Trophoblast cell (in vitro differentiated cells and primary cell): ENCODE measurements at regions not wholly inside any gene's neighbourhood (a gene's known extent, or its start where the extent isn't known, plus 50 kb on each side); places are given as distances from the start of the nearest gene placed in this dataset.

ENCODE experiments used
- DNase-seq, 2 donors: peaks; one replicate each; pipeline ENCODE4 v3.0.0-alpha.2; 2016
- H2AFZ ChIP-seq: 2 replicates; pipeline ENCODE4 v1.6.1; 2013; ENCODE audit warnings: low read length, moderate library complexity, mild to moderate bottlenecking; ENCODE audit not compliant: insufficient read depth, poor library complexity
- H2AK5ac ChIP-seq: 2 replicates; pipeline ENCODE4 v1.6.1; 2013; ENCODE audit warnings: mild to moderate bottlenecking, low read length
- H2BK120ac ChIP-seq: 2 replicates; pipeline ENCODE4 v1.6.1; 2013; ENCODE audit warnings: low read length, mild to moderate bottlenecking, moderate library complexity; ENCODE audit not compliant: insufficient read depth, poor library complexity
- H2BK12ac ChIP-seq: 2 replicates; pipeline ENCODE4 v1.6.1; 2013; ENCODE audit warnings: mild to moderate bottlenecking, low read length, moderate library complexity
- H2BK5ac ChIP-seq: 2 replicates; pipeline ENCODE4 v1.6.1; 2013; ENCODE audit warnings: low read length, low read depth, moderate library complexity, mild to moderate bottlenecking; ENCODE audit not compliant: poor library complexity
- H3K14ac ChIP-seq: 2 replicates; pipeline ENCODE4 v1.6.1; 2013; ENCODE audit warnings: mild to moderate bottlenecking, low read length
- H3K18ac ChIP-seq: 2 replicates; pipeline ENCODE4 v1.6.1; 2013; ENCODE audit warnings: mild to moderate bottlenecking, low read length
- H3K23ac ChIP-seq: 2 replicates; pipeline ENCODE4 v1.6.1; 2013; ENCODE audit warnings: low read length
- H3K27ac ChIP-seq: 2 replicates; pipeline ENCODE4 v1.5.1; 2013; ENCODE audit warnings: low read depth, mild to moderate bottlenecking, inconsistent platforms, low read length, moderate library complexity
- H3K27me3 ChIP-seq: 2 replicates; pipeline ENCODE4 v1.6.1; 2013; ENCODE audit warnings: inconsistent platforms, mild to moderate bottlenecking, low read length, moderate library complexity; ENCODE audit not compliant: insufficient read depth
- H3K36me3 ChIP-seq, 2 experiments: 1 replicate in 1 of 2; 2 replicates in 1 of 2; pipeline ENCODE4 v1.6.1; 2013; ENCODE audit warnings: low read length in 2 of 2, mild to moderate bottlenecking in 2 of 2, moderate library complexity in 1 of 2; ENCODE audit not compliant: insufficient read depth in 2 of 2, control insufficient read depth in 1 of 2
- H3K4ac ChIP-seq: 2 replicates; pipeline ENCODE4 v1.6.1; 2013; ENCODE audit warnings: low read depth, mild to moderate bottlenecking, low read length, moderate library complexity
- H3K4me1 ChIP-seq, 2 experiments: 1 replicate in 1 of 2; 2 replicates in 1 of 2; pipeline ENCODE4 v1.6.1; 2013; ENCODE audit warnings: low read length in 2 of 2, mild to moderate bottlenecking in 2 of 2, moderate library complexity in 1 of 2; ENCODE audit not compliant: insufficient read depth in 2 of 2, control insufficient read depth in 1 of 2
- H3K4me2 ChIP-seq: 2 replicates; pipeline ENCODE4 v1.6.1; 2013; ENCODE audit warnings: inconsistent platforms, mild to moderate bottlenecking, low read length, moderate library complexity
- H3K4me3 ChIP-seq: 2 replicates; pipeline ENCODE4 v1.5.1; 2013; ENCODE audit warnings: mild to moderate bottlenecking, low read depth, low read length, inconsistent platforms
- H3K79me1 ChIP-seq: one replicate; pipeline ENCODE4 v1.6.1; 2013; ENCODE audit warnings: low read length
- H3K79me2 ChIP-seq: 2 replicates; pipeline ENCODE4 v1.6.1; 2013; ENCODE audit warnings: low read length, mild to moderate bottlenecking; ENCODE audit not compliant: control insufficient read depth, insufficient read depth, poor library complexity
- H3K9ac ChIP-seq: 2 replicates; pipeline ENCODE4 v1.6.1; 2013; ENCODE audit warnings: mild to moderate bottlenecking, low read length
- H3K9me3 ChIP-seq: 2 replicates; pipeline ENCODE4 v1.6.1; 2013; ENCODE audit warnings: low read depth, mild to moderate bottlenecking, control low read depth, inconsistent platforms, low read length; ENCODE audit not compliant: insufficient read depth
- H4K12ac ChIP-seq: 2 replicates; pipeline ENCODE4 v1.6.1; 2013; ENCODE audit warnings: low read depth, mild to moderate bottlenecking, low read length, moderate library complexity
- H4K8ac ChIP-seq: 2 replicates; pipeline ENCODE4 v1.6.1; 2013; ENCODE audit warnings: low read depth, mild to moderate bottlenecking, low read length, moderate library complexity
- H4K91ac ChIP-seq: one replicate; pipeline ENCODE4 v1.6.1; 2013; ENCODE audit warnings: low read depth, mild to moderate bottlenecking, low read length, moderate library complexity
- WGBS: extraction: QIAGEN DNeasy Blood & Tissue Kit; methylation state at CpG from one replicate; pipeline ENCODE4 v1.1.7; 2013; ENCODE audit warnings: missing lambda C conversion rate; ENCODE audit not compliant: insufficient read length, insufficient coverage; ENCODE audit errors: extremely low coverage; 5-methylcytosine and 5-hydroxymethylcytosine counted together

DNA sequence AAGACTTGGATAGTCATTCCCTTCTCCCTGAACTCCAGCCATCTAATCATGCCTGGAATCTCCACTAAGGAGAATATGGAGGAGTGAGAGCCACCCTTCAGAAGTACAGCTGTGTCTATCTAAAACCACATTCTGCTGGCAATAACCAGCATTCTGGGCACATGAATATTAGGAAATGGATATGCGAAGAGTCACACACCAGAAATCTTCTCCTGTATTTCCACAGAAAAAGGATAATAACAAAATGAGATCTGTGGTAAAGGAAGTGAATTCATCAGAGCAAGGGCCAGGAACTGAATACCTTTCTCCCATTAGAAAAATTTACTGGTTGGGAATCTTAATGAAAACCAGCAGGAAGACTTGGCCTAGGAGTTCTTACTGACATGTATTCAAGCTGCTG is 218.8 kb downstream of the SCG2 start:
- H3K4me2 ChIP-seq, result no peak overlapping the region
- no peak overlapping the region for H2BK12ac ChIP-seq
- no peaks in the 10 kb centered on the region for H3K36me3 ChIP-seq
- H2AFZ ChIP-seq, result no peak overlapping the region
- H3K79me2 ChIP-seq, result no peaks in the 10 kb centered on the region
- no peak overlapping the region for H3K4ac ChIP-seq
- no peak overlapping the region for H4K12ac ChIP-seq
- no peaks in the 10 kb centered on the region for H3K27me3 ChIP-seq
- H3K23ac ChIP-seq, result no peak overlapping the region
- H2AK5ac ChIP-seq, result no peak overlapping the region
- no peak overlapping the region for H3K4me3 ChIP-seq
- H3K18ac ChIP-seq, result no peak overlapping the region
- H3K9ac ChIP-seq, result no peak overlapping the region
- no peak overlapping the region for H3K27ac ChIP-seq
- H2BK120ac ChIP-seq, result no peak overlapping the region
- H3K14ac ChIP-seq, result no peak overlapping the region
- no peaks in the 10 kb centered on the region for H3K79me1 ChIP-seq
- no peaks in the 10 kb centered on the region for H3K4me1 ChIP-seq
- H4K91ac ChIP-seq, result no peak overlapping the region
- DNase-seq, result no peak
- no peak overlapping the region for H2BK5ac ChIP-seq
- WGBS, result no CpG with 5 or more reads among the region's 1 CpG
- H3K9me3 ChIP-seq, result no peaks in the 10 kb centered on the region
- H4K8ac ChIP-seq, result no peak overlapping the region

DNA sequence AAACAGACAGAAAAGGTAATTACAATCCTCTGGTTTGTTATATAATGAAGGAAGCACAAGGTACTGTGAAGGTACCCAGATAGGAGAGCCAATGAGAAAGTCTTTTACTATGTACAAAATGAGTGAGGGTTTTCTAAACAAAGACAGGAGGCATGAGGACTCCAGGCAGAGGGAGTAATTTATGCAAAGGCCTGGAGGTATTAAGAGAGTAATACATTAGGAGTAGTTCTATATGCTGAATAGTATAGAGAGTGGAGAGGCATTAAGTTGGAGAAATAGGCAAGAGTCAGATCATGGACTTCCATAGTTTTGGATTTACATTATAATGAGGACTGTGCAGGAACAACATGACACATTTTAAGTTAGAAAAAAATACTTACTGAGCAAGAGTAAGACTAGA is 216.0 kb downstream of the SCG2 start:
- Histone ChIP-seq H2BK12ac (no peak overlapping the region), H2BK5ac (no peak overlapping the region), H4K8ac (no peak overlapping the region), H3K27ac (no peak overlapping the region), H2BK120ac (no peak overlapping the region), H3K36me3 (no peaks in the 10 kb centered on the region), H4K91ac (no peak overlapping the region), H3K23ac (no peak overlapping the region), H3K27me3 (no peaks in the 10 kb centered on the region), H2AFZ (no peak overlapping the region), H3K4me1 (no peaks in the 10 kb centered on the region), H3K4me2 (no peak overlapping the region), H3K4me3 (no peak overlapping the region), H3K18ac (no peak overlapping the region), H4K12ac (no peak overlapping the region), H2AK5ac (no peak overlapping the region), H3K79me2 (no peaks in the 10 kb centered on the region), H3K9ac (no peak overlapping the region), H3K14ac (no peak overlapping the region), H3K79me1 (no peaks in the 10 kb centered on the region), H3K9me3 (no peaks in the 10 kb centered on the region), H3K4ac (no peak overlapping the region)
- no peak for DNase-seq

DNA sequence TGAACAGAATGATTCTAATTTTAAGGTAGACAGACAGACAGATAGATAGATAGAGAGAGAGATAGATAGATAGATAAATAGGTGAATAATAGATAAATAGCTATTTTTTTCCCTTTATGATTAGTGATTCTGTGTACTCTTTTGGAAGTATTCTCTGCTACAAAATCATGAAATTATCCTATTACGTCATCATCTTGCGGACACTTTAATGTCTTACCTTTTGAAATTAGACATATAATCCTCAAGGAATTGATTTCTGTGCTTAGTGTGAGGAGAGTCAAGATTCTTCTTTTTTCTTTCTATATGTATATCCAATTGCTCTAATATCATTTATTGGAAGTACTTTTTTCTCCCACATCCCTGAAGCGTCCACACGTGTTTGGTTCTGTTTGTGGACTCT is 215.2 kb downstream of the SCG2 start:
- no peak overlapping the region for H3K4me3 ChIP-seq
- H3K36me3 ChIP-seq, result no peaks in the 10 kb centered on the region
- H4K8ac ChIP-seq, result no peak overlapping the region
- no peak overlapping the region for H2BK120ac ChIP-seq
- H2AFZ ChIP-seq, result no peak overlapping the region
- no peak overlapping the region for H3K4ac ChIP-seq
- no peak overlapping the region for H3K4me2 ChIP-seq
- H3K18ac ChIP-seq, result no peak overlapping the region
- H3K27ac ChIP-seq, result no peak overlapping the region
- H3K79me1 ChIP-seq, result no peaks in the 10 kb centered on the region
- no peak overlapping the region for H2BK5ac ChIP-seq
- no peak overlapping the region for H2BK12ac ChIP-seq
- H3K23ac ChIP-seq, result no peak overlapping the region
- H3K27me3 ChIP-seq, result no peaks in the 10 kb centered on the region
- no CpG with 5 or more reads among the region's 4 CpGs for WGBS
- no peaks in the 10 kb centered on the region for H3K9me3 ChIP-seq
- no peak overlapping the region for H4K91ac ChIP-seq
- H3K79me2 ChIP-seq, result no peaks in the 10 kb centered on the region
- no peak overlapping the region for H4K12ac ChIP-seq
- H3K9ac ChIP-seq, result no peak overlapping the region
- no peak overlapping the region for H2AK5ac ChIP-seq
- H3K4me1 ChIP-seq, result no peaks in the 10 kb centered on the region
- no peak overlapping the region for H3K14ac ChIP-seq
- DNase-seq, result no peak

DNA sequence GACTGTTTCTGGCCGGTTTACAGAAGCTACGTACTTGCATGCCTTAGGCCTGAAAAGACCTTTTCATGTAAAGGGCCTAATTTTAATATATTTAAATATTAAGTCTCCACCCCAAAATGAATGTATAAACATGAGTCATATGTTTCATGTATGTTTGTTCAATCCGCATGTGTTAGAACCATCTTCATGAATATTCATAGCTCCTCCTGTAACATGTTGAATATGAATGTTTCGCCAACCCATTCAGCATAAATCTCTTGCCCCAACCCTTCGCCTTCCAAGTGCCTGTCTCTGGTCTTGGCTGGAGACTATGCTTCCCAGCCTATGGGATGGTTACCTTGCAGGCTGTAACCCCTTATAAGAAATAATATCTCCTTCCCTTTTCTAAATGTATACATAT is 212.5 kb downstream of the SCG2 start:
- Histone ChIP-seq H3K79me2 (no peaks in the 10 kb centered on the region), H2AFZ (no peak overlapping the region), H2AK5ac (no peak overlapping the region), H3K9me3 (no peaks in the 10 kb centered on the region), H3K36me3 (no peaks in the 10 kb centered on the region), H2BK5ac (no peak overlapping the region), H3K79me1 (no peaks in the 10 kb centered on the region), H4K91ac (no peak overlapping the region), H4K12ac (no peak overlapping the region), H2BK120ac (no peak overlapping the region), H3K4me1 (no peaks in the 10 kb centered on the region), H3K18ac (no peak overlapping the region), H3K23ac (no peak overlapping the region), H3K4me3 (no peak overlapping the region), H3K27ac (no peak overlapping the region), H2BK12ac (no peak overlapping the region), H3K4ac (no peak overlapping the region), H3K4me2 (no peak overlapping the region), H3K9ac (no peak overlapping the region), H3K14ac (no peak overlapping the region), H3K27me3 (no peaks in the 10 kb centered on the region), H4K8ac (no peak overlapping the region)
- no peak for DNase-seq
- no CpG with 5 or more reads among the region's 5 CpGs for WGBS

DNA sequence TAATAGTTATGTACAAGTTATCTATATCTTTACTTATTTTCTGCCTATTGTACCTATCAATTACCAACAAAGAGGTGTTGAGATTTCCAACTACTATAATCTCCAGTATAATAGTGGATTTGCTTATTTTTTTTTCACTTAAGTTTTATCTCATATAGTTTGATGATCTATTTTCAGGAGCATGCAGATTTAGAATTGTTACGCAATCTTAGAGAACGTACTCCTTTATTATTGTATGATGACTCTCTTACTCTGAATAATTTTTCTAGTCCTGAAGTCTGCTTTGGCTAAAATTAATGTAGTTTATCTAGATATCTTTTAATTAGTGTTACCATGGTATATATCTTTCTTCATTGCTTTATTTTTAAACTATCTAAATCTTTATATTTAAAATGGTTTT is 205.2 kb downstream of the SCG2 start:
- H4K12ac ChIP-seq, result no peak overlapping the region
- H3K9ac ChIP-seq, result no peak overlapping the region
- no peak overlapping the region for H2BK5ac ChIP-seq
- H4K8ac ChIP-seq, result no peak overlapping the region
- H3K9me3 ChIP-seq, result no peaks in the 10 kb centered on the region
- no peak overlapping the region for H4K91ac ChIP-seq
- H3K4me3 ChIP-seq, result no peak overlapping the region
- H3K18ac ChIP-seq, result no peak overlapping the region
- H2BK12ac ChIP-seq, result no peak overlapping the region
- H3K4me1 ChIP-seq, result no peaks in the 10 kb centered on the region
- H3K27me3 ChIP-seq, result no peaks in the 10 kb centered on the region
- H2BK120ac ChIP-seq, result no peak overlapping the region
- H3K27ac ChIP-seq, result no peak overlapping the region
- no peak overlapping the region for H3K4me2 ChIP-seq
- no peaks in the 10 kb centered on the region for H3K79me1 ChIP-seq
- WGBS, result no CpG with 5 or more reads among the region's 2 CpGs
- no peak overlapping the region for H3K23ac ChIP-seq
- no peak overlapping the region for H2AFZ ChIP-seq
- DNase-seq, result no peak
- H3K79me2 ChIP-seq, result no peaks in the 10 kb centered on the region
- H3K14ac ChIP-seq, result no peak overlapping the region
- no peaks in the 10 kb centered on the region for H3K36me3 ChIP-seq
- no peak overlapping the region for H2AK5ac ChIP-seq
- H3K4ac ChIP-seq, result no peak overlapping the region
